HuH-7.5 (cell line): ENCODE measurements at regions not wholly inside any gene's neighbourhood (a gene's known extent, or its start where the extent isn't known, plus 50 kb on each side); places are given as distances from the start of the nearest gene placed in this dataset.
A peak's percentile ranks its signal among the peaks of the same experiment; 100 is the strongest.

Experiments used
- DNase-seq: peaks from one replicate; pipeline ENCODE4 v3.0.0; 2011; ENCODE audit warnings: low spot score

GRCh38 chr3:102182162-102182561, 252.7 kb upstream of the ZPLD1 start:
- DNase-seq = no peak

- DNase-seq = no peak
Measured at GRCh38 chr3:102183186-102183585, 251.6 kb upstream of the ZPLD1 start.

- DNase-seq = no peak
Measured at GRCh38 chr3:102183623-102184022, 251.2 kb upstream of the ZPLD1 start.

- no peak for DNase-seq
Measured at GRCh38 chr3:102189541-102189940, 245.3 kb upstream of the ZPLD1 start.

DNA sequence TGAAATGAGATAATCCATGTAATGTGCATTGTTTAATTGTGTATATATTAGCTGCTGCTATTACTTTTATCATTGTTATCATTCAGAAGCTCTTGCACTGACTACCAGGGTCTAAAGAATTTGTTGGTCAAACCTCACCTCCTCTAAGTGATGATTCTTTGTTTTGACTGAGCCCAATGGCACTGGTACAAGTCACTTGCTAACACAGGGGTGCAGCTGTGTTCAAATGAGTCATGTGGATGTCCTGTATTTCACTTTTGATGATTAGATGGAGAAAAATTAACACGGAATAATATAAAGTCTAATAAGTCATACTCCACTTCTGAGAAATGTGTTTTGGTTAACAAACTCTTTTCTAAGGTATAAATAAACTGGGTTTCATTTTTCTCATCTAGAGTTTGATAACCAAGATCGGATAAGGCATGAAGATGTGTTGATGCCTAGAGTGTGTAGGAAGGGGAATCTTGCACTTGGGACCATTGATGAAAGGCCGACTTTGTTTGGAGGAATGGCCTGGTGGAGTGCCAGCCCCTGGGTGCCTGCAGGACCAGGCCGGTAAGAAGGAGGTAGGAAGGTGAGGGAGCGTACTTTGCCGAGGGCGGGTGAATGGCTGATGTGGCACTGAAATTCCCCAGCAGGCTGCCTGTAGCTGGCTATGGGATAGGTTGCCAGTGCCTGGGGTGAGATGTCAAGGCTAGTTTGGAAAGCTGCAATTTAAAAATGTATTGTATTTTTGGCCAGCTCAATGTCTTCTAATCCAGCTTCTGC, 244.7 kb upstream of the ZPLD1 start:
- DNase-seq = no peak

DNA sequence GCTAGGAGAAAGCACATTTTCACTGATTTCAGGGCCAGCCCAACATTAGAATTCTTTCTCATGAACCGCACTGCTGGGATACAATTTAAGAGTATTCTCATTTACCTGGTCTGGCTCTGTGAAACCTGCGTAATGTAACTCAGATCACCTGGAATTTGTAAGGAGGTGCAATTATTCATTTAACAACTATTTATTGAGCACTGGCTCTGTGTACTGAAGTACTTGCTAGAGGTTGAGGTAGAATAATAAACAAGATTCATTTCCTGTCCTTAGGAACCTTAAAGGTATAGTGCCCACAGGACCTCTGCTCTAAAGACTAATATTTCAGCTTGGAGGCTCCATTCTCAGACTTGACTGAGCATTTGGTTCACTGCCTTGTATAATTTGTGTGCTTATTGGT, 242.2 kb upstream of the ZPLD1 start:
- DNase-seq = no peak

DNA sequence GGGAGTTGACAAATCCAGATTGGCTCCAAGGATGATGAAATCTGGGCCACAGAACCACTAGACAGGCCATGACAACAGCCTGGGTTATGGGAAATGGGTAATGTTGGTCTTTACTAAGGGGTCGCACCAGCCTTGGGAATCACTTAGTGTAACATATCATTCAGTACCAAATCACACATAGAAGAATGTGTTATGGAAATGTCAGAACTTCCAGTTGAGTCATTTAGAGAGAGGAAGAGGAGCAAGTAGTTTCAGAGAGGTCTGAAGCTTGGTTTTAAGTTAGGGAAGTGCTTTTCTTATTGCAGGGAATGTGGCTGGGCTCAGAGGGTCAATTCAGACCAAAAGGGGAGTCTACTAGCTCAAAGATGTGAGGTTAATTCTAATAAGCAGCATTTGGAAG, 241.6 kb upstream of the ZPLD1 start:
- no peak for DNase-seq

- no peak for DNase-seq
Measured at GRCh38 chr3:102194001-102194400, 240.8 kb upstream of the ZPLD1 start.

DNA sequence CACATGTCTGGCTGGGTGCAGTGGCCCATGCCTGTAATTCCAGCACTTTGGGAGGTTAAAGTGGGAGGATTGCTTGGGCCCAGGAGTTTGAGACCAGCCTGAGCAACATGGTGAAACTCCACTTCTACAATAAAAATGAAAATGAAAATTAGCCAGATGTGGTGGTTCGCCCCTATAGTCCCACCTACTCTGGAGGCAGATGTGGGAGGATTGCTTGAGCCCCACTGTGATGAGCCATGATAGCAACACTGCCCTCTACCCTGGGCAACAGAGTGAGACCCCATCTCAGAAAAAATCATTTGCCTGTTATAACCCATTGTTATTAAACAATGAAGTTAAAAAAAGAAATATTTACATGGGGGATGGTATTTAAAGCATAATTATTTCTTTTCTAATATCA, 240.1 kb upstream of the ZPLD1 start:
- no peak for DNase-seq

DNA sequence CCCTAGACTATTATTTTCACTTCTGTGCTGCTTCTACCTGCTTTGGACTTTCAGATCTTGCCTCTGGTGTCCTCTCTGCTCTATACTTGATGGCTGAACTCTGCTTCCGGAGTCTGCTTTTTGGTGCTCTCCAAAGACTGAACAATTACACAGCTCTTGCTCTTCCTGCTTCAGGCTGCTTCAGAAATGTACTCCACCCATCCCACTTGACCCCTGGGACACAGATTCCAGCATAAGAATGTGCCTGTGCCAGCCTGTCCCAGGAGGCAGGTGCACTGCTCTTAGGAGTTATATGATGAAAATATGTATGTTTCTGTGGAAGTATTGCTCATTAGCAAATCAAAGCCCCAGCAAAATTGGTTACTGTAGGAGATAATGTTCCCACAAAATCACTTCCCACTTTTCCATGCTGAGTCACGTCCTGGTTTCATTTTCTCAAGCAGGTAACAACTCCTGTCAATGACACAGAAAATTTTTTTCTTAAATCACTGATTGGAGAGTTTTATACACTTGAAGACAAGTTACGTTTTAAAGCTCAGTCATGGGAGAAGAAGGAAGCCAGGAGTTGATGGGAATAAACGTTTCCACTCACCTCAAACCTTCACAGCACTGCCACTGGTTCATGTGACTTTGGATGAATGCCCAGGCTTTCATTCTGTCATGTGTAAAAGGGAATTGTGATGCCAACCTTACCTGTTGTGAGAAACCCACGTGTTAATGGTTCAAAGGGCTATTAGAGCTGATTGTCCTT, 239.4 kb upstream of the ZPLD1 start:
- no peak for DNase-seq

DNA sequence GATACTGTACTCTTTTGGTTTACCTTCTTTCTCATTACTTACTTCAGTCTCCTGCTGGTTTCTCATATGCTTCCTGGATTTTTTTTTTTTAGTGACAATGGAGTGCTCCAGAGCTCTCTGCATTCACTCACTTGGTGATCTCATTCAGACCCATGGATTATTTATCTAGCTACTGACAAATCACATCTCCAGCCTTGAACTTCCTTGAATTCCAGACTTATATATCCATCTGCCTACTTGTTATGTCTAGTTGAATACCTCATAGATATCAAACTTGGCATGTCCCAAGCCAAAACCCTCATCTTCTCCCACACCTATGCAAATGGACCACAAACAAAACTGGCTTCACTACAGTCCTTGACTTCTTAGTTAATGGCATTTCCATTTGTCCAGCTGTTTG, 234.7 kb upstream of the ZPLD1 start:
- no peak for DNase-seq

- DNase-seq = no peak
Measured at GRCh38 chr3:102200560-102200959, 234.3 kb upstream of the ZPLD1 start.

DNA sequence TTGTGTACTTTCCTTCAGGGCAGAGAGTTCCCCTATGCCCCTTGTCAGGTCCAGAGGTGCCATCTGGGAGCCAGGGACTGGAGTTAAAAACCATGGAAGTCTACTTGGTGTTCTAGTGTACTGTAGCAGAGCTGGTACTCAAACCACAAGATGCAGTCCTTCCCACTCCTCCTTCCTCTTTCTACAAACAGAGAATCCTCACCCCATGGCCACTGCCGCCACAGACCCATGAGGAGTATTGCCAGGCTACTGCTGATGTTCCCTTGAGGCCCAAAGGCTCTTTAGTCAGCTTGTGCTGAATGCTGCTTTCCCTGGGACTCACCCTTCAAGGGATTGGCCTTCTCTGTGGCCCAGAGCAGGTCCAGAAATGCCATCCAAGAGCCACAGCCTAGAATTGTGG, 229.2 kb upstream of the ZPLD1 start:
- DNase-seq = no peak

DNA sequence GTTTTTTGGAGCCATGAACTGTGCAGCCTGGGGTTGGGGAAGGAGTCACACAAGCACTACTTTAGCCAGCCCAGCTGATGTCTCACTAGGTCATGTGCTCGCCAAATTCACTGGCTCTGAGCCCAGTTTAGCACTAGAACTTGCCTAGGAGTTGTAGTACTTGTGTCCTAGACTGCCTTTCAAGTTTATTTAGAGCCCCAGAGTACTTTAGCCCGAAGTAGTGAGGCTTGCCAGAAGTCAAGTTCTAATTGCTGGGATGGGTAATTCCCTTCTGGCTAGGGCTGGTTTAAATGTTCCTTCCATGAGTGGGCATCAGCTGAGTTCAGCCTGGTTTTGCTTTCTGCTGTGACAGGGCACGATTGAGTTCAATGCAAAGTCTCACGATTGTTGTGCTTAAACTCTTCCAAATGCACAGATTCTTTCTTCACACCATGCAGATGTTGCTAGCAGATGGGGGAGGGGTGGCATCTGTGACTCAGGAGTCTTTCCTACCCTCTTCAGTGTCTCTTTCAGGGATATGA, 228.2 kb upstream of the ZPLD1 start:
- DNase-seq = no peak

GRCh38 chr3:102207151-102207571, 227.7 kb upstream of the ZPLD1 start:
- no peak for DNase-seq

GRCh38 chr3:102215166-102215565, 219.6 kb upstream of the ZPLD1 start:
- no peak for DNase-seq

DNA sequence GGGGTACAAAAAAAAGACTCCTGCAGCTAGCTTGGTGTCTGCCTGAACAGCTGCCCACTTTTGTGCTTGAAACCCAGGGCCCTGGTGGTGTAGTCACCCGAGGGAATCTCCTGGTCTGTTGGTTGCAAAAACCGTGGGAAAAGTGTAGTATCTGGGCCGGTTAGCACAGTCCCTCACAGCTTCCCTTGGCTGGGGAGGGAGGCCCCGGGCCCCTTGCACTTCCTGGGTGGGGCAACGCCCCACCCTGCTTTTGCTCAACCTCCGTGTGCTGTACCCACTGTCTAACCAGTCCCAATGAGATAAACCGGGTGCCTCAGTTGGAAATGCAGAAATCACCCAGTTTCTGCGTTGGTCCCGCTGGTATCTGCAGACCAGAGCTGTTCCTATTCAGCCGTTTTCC, 211.7 kb upstream of the ZPLD1 start:
- DNase-seq = no peak

- no peak for DNase-seq
Measured at GRCh38 chr3:102224171-102224570, 210.6 kb upstream of the ZPLD1 start.

GRCh38 chr3:102225005-102225404, 209.8 kb upstream of the ZPLD1 start:
- DNase-seq = no peak

DNA sequence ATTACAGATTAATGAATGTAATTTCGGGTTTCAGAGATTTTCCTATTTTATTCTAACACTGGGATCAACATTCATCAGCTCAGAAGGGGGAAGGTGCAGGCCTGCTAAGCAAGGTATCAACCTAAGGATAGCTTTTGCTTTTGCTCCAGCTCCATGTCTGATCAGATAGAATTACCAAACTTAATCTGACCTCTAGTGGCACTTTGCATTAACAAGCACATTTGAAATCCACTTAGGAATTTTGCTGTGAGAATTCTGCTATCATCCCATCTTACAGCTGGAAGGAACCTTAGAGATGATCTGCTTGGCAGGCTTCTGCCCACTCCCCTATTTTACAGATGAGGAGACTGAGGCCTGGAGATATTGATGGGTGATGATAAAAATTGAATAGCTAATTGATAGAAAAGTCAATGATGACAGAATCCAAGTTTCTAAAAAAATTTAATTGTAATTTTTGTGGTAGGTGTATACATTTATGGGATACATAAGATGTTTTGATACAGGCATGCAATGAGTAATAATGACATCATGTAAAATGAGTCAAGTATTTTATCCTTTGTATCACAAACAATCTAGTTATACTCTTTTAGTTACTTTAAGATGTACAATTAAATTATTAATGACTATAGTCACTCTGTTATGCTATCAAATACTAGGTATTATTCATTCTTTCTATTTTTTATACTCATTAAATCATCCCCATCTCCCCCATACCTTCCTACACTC, 209.2 kb upstream of the ZPLD1 start:
- peak; percentile 22 for DNase-seq

- DNase-seq = no peak
Measured at GRCh38 chr3:102226463-102226862, 208.4 kb upstream of the ZPLD1 start.

- peak; percentile 25 for DNase-seq
Measured at GRCh38 chr3:102229062-102229655, 205.7 kb upstream of the ZPLD1 start.
